ENCODE measurements at regions not wholly inside any gene's neighbourhood (a gene's known extent, or its start where the extent isn't known, plus 50 kb on each side); places are given as distances from the start of the nearest gene placed in this dataset.

- Histone ChIP-seq H3K4me1 (ENCODE audit: control insufficient read depth, extremely low read depth, insufficient read depth, low read length) (no peaks in the 10 kb centered on the region), H3K4me2 (ENCODE audit: control insufficient read depth, extremely low read depth, insufficient read depth, low read depth, low read length) (no peak overlapping the region), H3K4me3 (ENCODE audit: control insufficient read depth in 2 of 3, extremely low read depth in 1 of 3, insufficient read depth in 2 of 3, low read depth in 1 of 3, low read length in 3 of 3) (no peak overlapping the region), H3K9ac (ENCODE audit: control insufficient read depth, extremely low read depth, insufficient read depth, low read length) (no peak overlapping the region), H3K27me3 (ENCODE audit: control insufficient read depth, extremely low read depth, insufficient read depth, low read length) (no peaks in the 10 kb centered on the region), H3K79me2 (ENCODE audit: control insufficient read depth, insufficient read depth, low read length) (no peaks in the 10 kb centered on the region), H4K20me1 (ENCODE audit: control insufficient read depth, extremely low read depth, insufficient read depth, low read length) (no peaks in the 10 kb centered on the region), H3K9me1 (ENCODE audit: control insufficient read depth, extremely low read depth, insufficient read depth, low read length) (no peaks in the 10 kb centered on the region), H3K36me3 (ENCODE audit: control insufficient read depth in 2 of 2, extremely low read depth in 1 of 2, insufficient read depth in 2 of 2, low read length in 2 of 2) (no peaks in the 10 kb centered on the region), H3K9me3 (ENCODE audit: control insufficient read depth, low read depth, low read length) (no peaks in the 10 kb centered on the region), H3K27ac (ENCODE audit: control insufficient read depth, insufficient read depth, low read length) (no peak overlapping the region), H2AFZ (ENCODE audit: control insufficient read depth, low read length) (no peak overlapping the region)
- dilution Hi-C loops (cut with MboI; ENCODE audit: extremely low pct_ligation_motif_present, low sequenced_read_pairs): no loop called here
- DNase-seq (ENCODE audit: low read depth, low spot score): no peak
- FAIRE-seq: no peak
- TF ChIP-seq EZH2 (IDR thresholded peaks at IDR 0.05; ENCODE audit: low read length): no peak
- TF ChIP-seq CTCF (optimal IDR thresholded peaks at IDR 0.05 in 1 of 3, IDR thresholded peaks at IDR 0.05 in 1 of 3, conservative IDR thresholded peaks at IDR 0.05 in 1 of 3; ENCODE audit: extremely low read depth in 1 of 3, insufficient read depth in 2 of 3, low read length in 3 of 3): no peak
These were observed 89.6 kb downstream of the KCNE4 start for GRCh38 chr2:223141606-223142005.

DNA sequence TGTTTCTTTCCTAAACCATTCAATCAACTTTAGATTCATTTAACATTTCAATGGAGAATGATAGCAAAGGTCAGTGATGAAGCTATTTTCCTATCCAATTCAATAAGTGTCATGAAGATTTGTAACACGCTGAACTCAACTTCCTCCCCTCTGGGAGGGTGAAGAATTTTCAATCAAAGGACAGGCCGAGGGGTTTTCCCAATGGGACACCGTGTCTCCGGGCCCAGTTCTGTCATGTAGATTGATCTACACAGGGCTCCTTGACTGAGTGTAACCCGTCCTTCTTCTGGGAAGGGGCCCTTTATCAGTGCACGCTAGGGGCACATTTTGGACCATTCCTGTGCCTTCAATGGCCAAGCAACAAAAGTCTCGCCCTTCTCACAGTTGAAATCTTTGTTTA is 90.1 kb downstream of the KCNE4 start:
- H3K4me2 ChIP-seq (ENCODE audit: control insufficient read depth, extremely low read depth, insufficient read depth, low read depth, low read length): no peak overlapping the region
- no peak overlapping the region for H3K27ac ChIP-seq (ENCODE audit: control insufficient read depth, insufficient read depth, low read length)
- H3K4me1 ChIP-seq (ENCODE audit: control insufficient read depth, extremely low read depth, insufficient read depth, low read length): no peaks in the 10 kb centered on the region
- no peak for TF ChIP-seq CTCF (optimal IDR thresholded peaks at IDR 0.05 in 1 of 3, IDR thresholded peaks at IDR 0.05 in 1 of 3, conservative IDR thresholded peaks at IDR 0.05 in 1 of 3; ENCODE audit: extremely low read depth in 1 of 3, insufficient read depth in 2 of 3, low read length in 3 of 3)
- no peak for TF ChIP-seq EZH2 (IDR thresholded peaks at IDR 0.05; ENCODE audit: low read length)
- no peak overlapping the region for H3K4me3 ChIP-seq (ENCODE audit: control insufficient read depth in 2 of 3, extremely low read depth in 1 of 3, insufficient read depth in 2 of 3, low read depth in 1 of 3, low read length in 3 of 3)
- no peaks in the 10 kb centered on the region for H3K9me3 ChIP-seq (ENCODE audit: control insufficient read depth, low read depth, low read length)
- no peaks in the 10 kb centered on the region for H3K27me3 ChIP-seq (ENCODE audit: control insufficient read depth, extremely low read depth, insufficient read depth, low read length)
- no peaks in the 10 kb centered on the region for H4K20me1 ChIP-seq (ENCODE audit: control insufficient read depth, extremely low read depth, insufficient read depth, low read length)
- H3K9me1 ChIP-seq (ENCODE audit: control insufficient read depth, extremely low read depth, insufficient read depth, low read length): no peaks in the 10 kb centered on the region
- no peak for DNase-seq (ENCODE audit: low read depth, low spot score)
- H3K36me3 ChIP-seq (ENCODE audit: control insufficient read depth in 2 of 2, extremely low read depth in 1 of 2, insufficient read depth in 2 of 2, low read length in 2 of 2): no peaks in the 10 kb centered on the region
- dilution Hi-C loops (cut with MboI; ENCODE audit: extremely low pct_ligation_motif_present, low sequenced_read_pairs): no loop called here
- no peak for FAIRE-seq
- no peak overlapping the region for H2AFZ ChIP-seq (ENCODE audit: control insufficient read depth, low read length)
- H3K9ac ChIP-seq (ENCODE audit: control insufficient read depth, extremely low read depth, insufficient read depth, low read length): no peak overlapping the region
- no peaks in the 10 kb centered on the region for H3K79me2 ChIP-seq (ENCODE audit: control insufficient read depth, insufficient read depth, low read length)

All from keratinocyte (primary cell).